ENCODE measurements at regions not wholly inside any gene's neighbourhood (a gene's known extent, or its start where the extent isn't known, plus 50 kb on each side); places are given as distances from the start of the nearest gene placed in this dataset.

GRCh38 chr5:3662344-3662743 lies 66.7 kb downstream of the IRX1 start:
- H2AFZ ChIP-seq: no peak overlapping the region
- no peaks in the 10 kb centered on the region for H3K36me3 ChIP-seq (ENCODE audit: insufficient read depth)
- Mint-ChIP-seq H3K9me3 (peaks cover 4% of the 10 kb centered on the region; the same call in 2 of the 3 replicates), H3K27me3 (ENCODE audit: insufficient read depth, low read depth, poor library complexity) (no peaks in the 10 kb centered on the region), H3K36me3 (ENCODE audit: low read depth) (no peaks in the 10 kb centered on the region), H3K4me1 (no peaks in the 10 kb centered on the region), H3K4me3 (no peak overlapping the region), H3K27ac (no peak overlapping the region)
- no peaks in the 10 kb centered on the region for H3K27me3 ChIP-seq (ENCODE audit: insufficient read depth)
- no peaks in the 10 kb centered on the region for H3K4me1 ChIP-seq (ENCODE audit: insufficient read depth)
- TF ChIP-seq STAT1 (IDR thresholded peaks at IDR 0.05; ENCODE audit: unreplicated experiment) (no peak), ZNF114 (CRISPR knock-in tag; IDR thresholded peaks at IDR 0.05) (no peak), CTCF (conservative IDR thresholded peaks at IDR 0.05; ENCODE audit: low read depth in 2 of 2) (no peak)
- TF ChIP-seq, protein P1, sequence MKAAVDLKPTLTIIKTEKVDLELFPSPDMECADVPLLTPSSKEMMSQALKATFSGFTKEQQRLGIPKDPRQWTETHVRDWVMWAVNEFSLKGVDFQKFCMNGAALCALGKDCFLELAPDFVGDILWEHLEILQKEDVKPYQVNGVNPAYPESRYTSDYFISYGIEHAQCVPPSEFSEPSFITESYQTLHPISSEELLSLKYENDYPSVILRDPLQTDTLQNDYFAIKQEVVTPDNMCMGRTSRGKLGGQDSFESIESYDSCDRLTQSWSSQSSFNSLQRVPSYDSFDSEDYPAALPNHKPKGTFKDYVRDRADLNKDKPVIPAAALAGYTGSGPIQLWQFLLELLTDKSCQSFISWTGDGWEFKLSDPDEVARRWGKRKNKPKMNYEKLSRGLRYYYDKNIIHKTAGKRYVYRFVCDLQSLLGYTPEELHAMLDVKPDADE (IDR thresholded peaks at IDR 0.05): no peak
- H3K27ac ChIP-seq (ENCODE audit: low read depth): no peak overlapping the region
- no peaks in the 10 kb centered on the region for H3F3A ChIP-seq (replicated peaks; ENCODE audit: low read depth)
- no peaks in the 10 kb centered on the region for H3K79me2 ChIP-seq (replicated peaks; ENCODE audit: insufficient read depth)
- H4K20me1 ChIP-seq (replicated peaks; ENCODE audit: insufficient read depth): no peaks in the 10 kb centered on the region
- no peak for ATAC-seq
- H3K9me2 ChIP-seq (ENCODE audit: insufficient read depth): no peaks in the 10 kb centered on the region
- no peak overlapping the region for H3K4me3 ChIP-seq
- no peak for DNase-seq (ENCODE audit: low spot score)
- no peak overlapping the region for H3K4me2 ChIP-seq

DNA sequence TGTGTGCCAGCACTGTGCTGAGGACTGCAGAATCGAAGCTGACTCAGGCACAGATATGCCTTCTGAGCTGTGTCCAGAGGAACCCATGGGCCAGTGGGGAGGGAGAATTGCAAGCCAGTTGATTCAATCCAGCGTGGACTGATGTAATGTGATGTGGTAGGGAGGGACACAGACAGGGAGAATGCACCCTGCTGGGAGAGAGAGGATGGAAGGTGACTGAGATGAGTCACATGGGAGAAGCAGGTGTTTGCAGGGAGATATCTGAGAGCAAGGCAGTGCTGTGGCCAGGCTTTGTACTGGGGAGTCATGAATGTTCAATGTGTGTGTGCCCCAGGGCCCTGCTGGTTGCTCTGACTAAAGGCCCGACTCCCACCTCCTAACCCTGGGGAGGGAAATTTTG lies 75.7 kb downstream of the IRX1 start:
- DNase-seq (ENCODE audit: low spot score) (no peak), ATAC-seq (no peak)
- Mint-ChIP-seq H3K4me1 (peaks cover 7% of the 10 kb centered on the region; the same call in 2 of the 3 replicates), H3K9me3 (0 out of 3 replicates have a peak, but pooled peaks cover 2% of the 10 kb centered on the region), H3K27me3 (ENCODE audit: insufficient read depth, low read depth, poor library complexity) (peaks cover 7% of the 10 kb centered on the region), H3K4me3 (no peak overlapping the region), H3K36me3 (ENCODE audit: low read depth) (no peaks in the 10 kb centered on the region; the same call in 2 of the 3 replicates), H3K27ac (no peak overlapping the region)
- H3K79me2 ChIP-seq (replicated peaks; ENCODE audit: insufficient read depth): no peaks in the 10 kb centered on the region
- H3K27me3 ChIP-seq (ENCODE audit: insufficient read depth): no peaks in the 10 kb centered on the region
- H3F3A ChIP-seq (replicated peaks; ENCODE audit: low read depth): no peaks in the 10 kb centered on the region
- no peaks in the 10 kb centered on the region; the same call in 1 of the 2 replicates for H3K9me2 ChIP-seq (ENCODE audit: insufficient read depth)
- H3K4me2 ChIP-seq: no peak overlapping the region
- no peak overlapping the region for H3K27ac ChIP-seq (ENCODE audit: low read depth)
- H4K20me1 ChIP-seq (replicated peaks; ENCODE audit: insufficient read depth): no peaks in the 10 kb centered on the region
- H3K36me3 ChIP-seq (ENCODE audit: insufficient read depth): no peaks in the 10 kb centered on the region
- H2AFZ ChIP-seq: no peak overlapping the region
- H3K4me3 ChIP-seq: no peak overlapping the region
- no peaks in the 10 kb centered on the region for H3K4me1 ChIP-seq (ENCODE audit: insufficient read depth)
- no peak for TF ChIP-seq CREB1 (CRISPR knock-in tag; IDR thresholded peaks at IDR 0.05; ENCODE audit: low read depth)
- TF ChIP-seq NANOG (IDR thresholded peaks at IDR 0.05; ENCODE audit: borderline replicate concordance): no peak
- no peak for TF ChIP-seq POLR2AphosphoS5 (IDR thresholded peaks at IDR 0.05; ENCODE audit: low read depth)
- TF ChIP-seq CTCF (conservative IDR thresholded peaks at IDR 0.05; ENCODE audit: low read depth in 2 of 2): no peak
- TF ChIP-seq ZNF114 (CRISPR knock-in tag; IDR thresholded peaks at IDR 0.05): no peak
- TF ChIP-seq ZNF331 (CRISPR knock-in tag; IDR thresholded peaks at IDR 0.05; ENCODE audit: low read depth): no peak
- TF ChIP-seq JUNB (IDR thresholded peaks at IDR 0.05; ENCODE audit: unreplicated experiment): no peak
- no peak for TF ChIP-seq ZNF462 (CRISPR knock-in tag; IDR thresholded peaks at IDR 0.05)

All from GM23338 (cell line).